NCI-H2171 treated with DMSO at 0.1 percent for 48 hours (cell line): ENCODE measurements at regions not wholly inside any gene's neighbourhood (a gene's known extent, or its start where the extent isn't known, plus 50 kb on each side); places are given as distances from the start of the nearest gene placed in this dataset.
"Not testable (repeated sequence)": the region's sequence is repeated elsewhere in the genome, so short reads cannot be mapped to it uniquely, and the experiment has no call there.

Source experiments
- DNase-seq: peaks from one replicate; lab custom pipeline; 2025; lab: John Stamatoyannopoulos, UW

DNA sequence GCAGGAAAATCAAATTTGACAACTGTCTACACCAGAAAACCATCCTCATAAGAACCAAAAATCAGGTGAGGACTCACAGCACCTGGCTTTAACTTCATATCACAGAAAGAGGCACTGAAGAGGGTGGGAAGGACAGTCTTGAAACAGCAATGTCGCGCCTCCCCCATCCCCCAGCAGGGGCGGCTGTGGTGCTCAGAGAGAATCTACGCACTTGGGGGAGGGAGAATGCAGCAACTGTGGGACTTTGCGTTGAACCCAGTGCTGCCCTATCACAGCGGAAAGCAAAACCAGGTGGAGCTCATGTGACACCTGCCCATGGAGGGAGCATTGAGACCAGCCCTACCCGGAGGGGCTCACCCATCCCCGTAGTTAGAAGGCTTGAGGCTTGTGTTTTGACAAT is 191.8 kb downstream of the MSX2 start:
- DNase-seq, result no peak

DNA sequence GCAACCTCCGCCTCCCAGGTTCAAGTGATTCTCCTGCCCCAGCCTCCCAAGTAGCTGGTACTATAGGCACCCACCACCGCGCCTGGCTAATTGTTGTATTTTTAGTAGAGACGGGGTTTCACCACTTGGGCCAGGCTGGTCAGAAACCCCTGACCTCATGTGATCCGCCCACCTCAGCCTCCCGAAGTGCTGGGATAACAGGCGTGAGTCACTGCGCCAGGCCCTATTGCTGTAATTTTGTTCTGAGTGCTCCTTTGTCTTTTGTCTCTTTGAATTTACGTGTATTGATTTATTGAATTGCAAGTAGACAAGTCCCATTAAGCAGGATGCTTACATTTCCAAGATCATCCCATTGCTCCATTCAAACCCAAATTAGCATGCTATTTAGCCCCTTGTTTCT is 186.7 kb downstream of the MSX2 start:
- DNase-seq, result no peak

DNA sequence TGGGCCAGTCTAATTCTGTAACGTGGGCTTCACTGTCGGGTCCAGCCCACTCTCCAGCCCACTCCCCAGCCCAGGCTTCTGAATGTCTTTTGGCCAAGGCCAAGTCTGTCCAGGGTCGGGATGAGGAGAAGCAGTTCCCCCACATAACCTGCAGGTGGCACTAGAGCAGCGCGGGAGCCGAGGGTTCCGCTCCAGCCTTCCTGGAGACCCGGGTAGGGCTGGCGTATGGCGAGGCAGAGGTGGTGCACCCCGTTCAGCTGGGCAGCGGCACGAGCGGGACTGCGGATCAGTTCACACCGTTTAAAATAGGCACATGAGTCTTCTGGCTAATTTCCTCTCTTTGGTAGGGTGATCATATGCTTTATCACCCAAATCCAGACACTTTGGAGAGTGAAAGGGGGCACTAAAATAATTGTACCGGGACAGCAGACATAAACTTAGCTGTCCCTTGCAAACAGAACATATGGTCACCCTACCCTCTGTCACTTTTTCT is 185.9 kb downstream of the MSX2 start:
- peak; percentile 32 for DNase-seq

DNA sequence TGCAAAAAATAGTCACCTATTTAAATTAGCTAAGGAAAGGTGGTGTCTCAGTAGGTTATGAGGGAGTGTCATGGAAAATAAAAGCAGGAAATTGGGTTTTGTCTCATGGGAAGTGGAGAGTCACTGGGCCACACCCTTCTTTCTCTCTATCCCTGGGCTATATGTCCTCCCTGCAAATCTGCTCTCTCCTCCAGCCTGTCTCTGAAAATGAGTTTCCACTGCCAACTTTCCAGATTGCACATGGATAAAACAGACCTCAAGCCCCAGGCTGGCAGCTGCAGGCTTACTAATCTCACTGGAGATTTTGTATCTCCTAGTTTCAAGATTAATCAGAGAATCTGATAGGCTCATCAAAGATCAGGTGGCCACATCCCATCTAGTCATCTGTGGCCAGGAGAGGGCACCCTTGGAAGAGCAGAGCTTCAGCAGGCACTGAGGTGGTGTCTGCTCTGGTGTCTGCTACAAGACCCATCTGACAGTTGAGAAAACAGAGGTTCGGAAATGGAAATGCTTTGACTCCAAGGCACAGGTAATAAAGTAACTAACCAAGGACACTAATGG is 178.9 kb downstream of the MSX2 start:
- no peak for DNase-seq

DNA sequence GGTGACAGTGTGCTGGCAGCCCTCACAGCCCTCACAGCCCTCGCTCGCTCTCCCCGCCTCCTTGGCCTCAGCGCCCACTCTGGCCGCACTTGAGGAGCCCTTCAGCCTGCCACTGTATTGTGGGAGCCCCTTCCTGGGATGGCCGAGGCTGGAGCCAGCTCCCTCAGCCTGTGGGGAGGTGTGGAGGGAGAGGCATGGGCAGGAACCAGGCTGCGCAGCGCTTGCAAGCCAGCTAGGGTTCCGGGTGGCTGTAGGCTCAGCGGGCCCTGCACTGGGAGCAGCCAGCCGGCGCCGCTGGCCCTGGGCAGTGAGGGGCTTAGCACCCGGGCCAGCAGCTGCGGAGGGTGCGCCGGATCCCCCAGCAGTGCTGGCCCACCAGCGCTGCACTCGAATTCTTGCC is 177.0 kb downstream of the MSX2 start:
- DNase-seq, result no peak

DNA sequence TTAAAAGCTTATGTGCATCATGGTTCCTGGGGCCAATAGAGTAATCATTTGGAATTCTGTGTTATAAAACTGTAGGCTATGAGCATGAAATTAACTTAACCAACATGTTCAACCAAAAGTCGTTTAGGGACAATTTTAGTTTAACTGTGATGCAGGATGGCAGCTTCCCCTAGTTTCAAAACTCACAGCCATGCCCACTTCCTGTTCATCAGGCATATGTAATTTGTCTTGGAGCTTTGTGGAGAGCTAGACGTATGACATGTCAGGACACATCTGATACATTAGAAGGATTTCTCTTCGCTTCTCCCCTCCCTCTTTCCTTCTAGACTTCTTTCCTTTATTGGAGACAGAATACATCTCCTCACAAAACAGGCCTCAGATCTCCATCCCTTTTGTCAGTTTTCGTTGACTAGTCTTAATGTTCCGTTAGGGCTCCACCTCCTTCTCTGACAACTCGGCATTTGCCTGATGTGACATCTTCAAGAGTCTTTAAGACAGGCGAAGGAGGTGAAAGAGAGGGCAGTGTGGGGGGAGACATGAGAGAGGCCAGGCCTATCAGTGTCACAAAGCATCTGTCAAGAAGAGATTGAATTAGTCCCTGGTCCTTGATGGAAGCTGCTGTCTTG is 176.0 kb downstream of the MSX2 start:
- no peak for DNase-seq

DNA sequence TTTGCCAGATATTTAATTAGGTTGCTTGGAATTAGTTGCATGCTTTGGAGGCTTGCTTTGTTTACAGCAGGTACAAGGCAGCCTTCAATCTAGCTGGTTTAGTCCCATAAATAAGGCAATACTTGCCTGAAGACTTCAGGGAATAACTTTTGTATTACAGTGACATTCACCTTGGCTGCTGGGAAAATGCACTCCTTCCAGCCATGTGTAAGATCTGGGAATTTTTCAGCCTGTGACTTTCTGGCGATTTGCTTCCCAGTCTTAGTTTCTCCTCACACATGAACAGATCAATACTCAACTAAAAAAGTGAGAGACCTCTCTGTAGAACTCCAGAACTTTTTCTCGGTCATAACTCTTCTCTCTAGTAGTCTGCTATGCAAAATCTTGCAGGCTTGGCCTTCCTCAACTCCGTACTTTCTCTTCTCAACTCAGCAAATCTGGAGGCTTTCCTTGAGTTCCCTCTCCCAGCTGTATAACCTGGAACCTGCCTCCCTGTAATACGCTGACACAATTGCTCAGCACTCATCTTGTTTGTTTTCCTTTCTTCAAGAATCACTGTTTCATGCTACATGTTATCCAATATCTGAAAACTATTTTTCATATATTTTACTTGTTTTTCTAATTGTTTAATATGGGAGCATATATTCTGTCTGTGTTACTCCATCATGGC is 173.0 kb downstream of the MSX2 start:
- DNase-seq, result no peak

DNA sequence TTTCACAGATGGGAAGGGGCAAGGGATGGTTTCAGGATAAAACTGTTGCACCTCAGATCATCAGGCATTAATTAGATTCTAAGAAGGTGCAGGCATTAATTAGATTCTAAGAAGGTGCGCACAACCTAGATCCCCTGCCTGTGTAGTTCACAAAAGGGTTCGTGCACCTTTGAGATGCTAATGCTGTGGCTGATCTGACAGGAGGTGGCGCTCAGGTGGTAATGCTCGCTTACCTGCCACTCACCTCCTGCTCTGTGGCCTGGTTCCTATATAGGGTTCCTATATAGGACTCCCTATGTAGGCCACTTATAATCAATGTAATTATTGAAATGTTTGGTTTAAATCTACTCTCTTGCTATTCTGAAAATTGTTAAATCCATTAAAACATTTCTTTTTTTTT is 171.0 kb downstream of the MSX2 start:
- no peak for DNase-seq

DNA sequence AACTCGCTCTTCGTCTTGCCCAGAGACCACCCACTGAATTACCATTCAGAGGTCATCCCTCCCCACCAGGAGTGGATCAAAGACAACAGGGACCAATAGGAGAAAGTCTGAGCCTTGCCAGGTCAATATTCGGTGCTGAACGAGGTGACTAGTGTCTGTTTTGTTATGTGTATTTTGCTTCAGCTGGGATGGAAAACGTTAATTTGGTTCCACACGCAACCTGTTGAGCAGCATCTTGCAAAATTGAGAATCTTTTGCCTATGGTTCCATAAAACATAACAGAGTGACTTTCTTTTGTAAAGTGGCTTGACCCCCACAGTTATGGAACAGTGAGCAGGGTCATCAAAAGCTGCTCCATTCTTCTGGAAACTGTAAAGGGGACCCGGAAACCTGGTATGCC is 168.4 kb downstream of the MSX2 start:
- DNase-seq, result no peak

DNA sequence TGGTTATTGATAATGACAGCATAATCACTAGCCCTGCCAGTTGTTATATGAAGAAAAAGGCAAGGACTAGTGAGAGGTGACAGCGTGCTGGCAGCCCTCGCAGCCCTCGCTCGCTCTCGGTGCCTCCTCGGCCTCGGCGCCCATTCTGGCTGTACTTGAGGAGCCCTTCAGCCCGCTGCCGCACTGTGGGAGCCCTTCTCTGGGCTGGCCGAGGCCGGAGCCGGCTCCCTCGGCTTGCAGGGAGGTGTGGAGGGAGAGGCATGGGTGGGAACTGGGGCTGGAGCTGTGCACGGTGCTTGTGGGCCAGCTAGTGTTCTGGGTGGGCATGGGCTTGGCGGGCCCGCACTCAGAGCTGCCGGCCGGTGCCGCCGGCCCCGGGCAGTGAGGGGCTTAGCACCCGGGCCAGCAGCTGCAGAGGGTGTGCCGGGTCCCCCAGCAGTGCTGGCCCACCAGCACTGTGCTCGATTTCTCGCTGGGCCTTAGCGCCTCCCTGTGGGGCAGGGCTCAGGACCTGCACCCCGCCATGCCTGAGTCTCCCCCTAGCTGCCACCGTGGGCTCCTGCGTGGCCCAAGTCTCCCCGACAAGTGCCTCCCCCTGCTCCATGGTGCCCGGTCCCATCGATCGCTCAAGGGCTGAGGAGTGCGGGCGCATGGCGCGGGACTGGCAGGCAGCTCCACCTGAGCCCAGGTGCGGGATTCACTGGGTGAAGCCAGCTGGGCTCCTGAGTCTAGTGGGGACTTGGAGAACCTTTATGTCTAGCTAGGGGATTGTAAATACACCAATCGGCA is 156.2 kb downstream of the MSX2 start:
- DNase-seq, result not testable (repeated sequence)

DNA sequence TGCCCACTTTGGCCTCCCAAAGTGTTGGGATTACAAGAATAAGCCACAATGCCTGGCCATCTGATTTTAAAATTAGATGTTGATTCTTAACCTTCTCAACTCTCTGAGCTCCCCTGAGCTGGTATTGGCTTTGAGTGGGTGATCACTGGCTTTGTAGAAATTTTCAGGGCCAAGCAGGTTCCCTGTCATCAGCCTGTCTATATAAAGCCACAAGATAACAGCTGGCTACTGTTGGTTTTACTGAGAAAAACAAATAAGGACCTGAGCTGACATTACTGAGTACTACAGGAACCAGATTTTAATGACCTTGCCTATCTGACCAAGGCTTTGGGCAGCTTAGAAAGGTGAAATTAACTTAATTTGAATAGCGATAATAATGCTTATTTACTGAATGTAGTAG is 153.6 kb downstream of the MSX2 start:
- no peak for DNase-seq

DNA sequence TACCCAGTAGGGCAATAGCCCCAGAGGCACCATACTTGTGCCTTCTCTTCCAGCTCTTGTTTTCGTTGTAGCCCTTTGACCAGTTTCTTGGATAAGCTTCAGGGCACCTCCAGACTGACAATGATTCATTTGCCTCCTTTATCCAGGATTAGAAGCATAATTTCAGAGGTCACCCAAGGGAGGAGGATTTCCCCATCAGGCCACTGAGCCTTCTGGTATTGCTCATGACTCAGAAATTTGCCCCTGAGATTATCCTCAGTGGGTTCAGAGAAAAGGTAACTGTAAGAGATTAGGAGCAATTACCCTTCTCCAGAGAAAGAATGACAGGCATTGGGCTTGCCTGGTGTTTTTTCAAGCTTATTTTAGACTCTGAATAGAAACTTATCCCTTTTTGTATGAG is 147.9 kb downstream of the MSX2 start:
- no peak for DNase-seq

DNA sequence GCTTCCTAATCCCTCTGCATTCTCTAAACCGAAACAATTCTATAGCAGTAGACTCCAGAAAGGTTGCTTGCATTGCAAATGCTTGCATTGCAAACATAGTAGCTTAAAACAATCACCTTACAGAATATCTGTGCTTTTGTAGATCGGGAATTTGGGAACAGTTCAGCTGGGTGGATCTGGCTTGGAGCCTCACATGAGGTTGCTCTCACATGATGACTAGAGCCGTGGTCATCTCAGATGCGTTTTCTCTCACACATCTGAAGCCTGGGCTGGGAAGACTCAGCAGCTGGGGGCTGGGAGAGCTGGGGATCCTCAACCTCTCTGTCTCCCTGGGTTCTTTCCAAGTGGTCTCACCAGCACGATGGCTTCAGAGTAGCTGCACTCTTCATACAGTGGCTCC is 127.8 kb downstream of the MSX2 start:
- DNase-seq, result no peak

DNA sequence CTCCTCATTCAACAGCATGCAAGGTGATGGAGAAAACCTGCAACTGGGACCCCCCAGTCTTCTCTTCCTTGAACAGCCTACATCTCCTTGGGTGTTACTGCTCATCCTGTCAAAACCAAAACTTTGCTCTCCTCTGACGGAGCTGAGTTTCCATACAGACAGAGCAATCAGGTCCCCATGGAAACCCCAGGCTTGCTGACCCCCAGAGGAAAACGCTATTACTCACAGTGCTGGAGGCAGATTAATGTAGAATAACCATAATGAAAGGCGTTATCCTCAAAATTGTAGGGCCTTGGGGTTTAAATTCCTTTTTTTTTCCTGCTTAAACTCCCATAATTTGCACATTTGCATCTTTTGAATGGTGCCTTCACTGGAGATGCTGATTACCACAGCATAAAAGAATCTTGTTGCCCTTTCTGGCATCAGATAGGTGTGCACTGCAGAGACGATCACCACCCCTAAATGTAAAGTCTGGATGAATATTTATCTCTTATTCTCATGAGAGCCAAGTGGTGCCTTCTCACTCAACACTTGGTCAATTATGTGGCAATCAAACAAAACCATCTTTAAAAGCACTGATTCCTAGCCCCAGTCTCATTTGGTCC is 126.3 kb downstream of the MSX2 start:
- no peak for DNase-seq

DNA sequence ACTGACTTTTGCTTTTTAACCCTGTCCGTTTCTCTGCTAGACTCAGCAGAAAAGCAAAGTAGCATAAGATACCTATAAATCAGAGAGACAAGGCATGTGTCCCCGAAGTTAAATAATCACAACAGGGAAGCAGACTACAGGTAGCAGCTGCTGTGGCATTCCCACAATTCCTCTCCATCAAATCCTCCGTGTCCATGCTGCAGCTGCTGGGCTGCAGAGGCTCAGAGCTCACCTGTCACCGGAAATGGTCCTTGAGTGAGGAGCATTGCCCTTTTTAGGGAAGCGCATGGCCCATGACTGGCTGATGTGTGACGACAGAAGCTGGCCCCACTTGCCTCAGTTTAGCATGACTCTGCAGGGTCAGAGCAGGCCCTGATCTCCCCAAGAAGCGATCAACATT is 125.0 kb downstream of the MSX2 start:
- DNase-seq, result no peak

DNA sequence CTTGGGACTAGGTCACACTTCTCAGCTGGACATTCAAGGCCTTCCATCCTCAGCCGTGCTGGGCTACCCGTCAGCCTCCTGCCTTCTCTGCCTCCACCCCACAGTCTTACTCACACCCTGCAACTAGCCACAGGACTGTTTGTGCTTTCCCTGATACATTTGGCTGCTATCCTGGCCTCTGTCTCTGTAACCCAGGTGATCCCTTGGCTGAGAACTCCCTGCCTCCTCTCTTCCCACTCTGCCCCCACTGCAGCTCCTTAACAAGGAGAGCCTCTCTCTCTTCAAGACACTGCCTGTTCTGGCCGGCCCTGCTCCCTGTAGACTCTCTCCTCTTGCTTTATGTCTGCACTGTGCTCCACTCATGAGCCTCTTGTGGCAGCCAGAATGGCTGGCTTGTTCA is 120.6 kb downstream of the MSX2 start:
- no peak for DNase-seq

DNA sequence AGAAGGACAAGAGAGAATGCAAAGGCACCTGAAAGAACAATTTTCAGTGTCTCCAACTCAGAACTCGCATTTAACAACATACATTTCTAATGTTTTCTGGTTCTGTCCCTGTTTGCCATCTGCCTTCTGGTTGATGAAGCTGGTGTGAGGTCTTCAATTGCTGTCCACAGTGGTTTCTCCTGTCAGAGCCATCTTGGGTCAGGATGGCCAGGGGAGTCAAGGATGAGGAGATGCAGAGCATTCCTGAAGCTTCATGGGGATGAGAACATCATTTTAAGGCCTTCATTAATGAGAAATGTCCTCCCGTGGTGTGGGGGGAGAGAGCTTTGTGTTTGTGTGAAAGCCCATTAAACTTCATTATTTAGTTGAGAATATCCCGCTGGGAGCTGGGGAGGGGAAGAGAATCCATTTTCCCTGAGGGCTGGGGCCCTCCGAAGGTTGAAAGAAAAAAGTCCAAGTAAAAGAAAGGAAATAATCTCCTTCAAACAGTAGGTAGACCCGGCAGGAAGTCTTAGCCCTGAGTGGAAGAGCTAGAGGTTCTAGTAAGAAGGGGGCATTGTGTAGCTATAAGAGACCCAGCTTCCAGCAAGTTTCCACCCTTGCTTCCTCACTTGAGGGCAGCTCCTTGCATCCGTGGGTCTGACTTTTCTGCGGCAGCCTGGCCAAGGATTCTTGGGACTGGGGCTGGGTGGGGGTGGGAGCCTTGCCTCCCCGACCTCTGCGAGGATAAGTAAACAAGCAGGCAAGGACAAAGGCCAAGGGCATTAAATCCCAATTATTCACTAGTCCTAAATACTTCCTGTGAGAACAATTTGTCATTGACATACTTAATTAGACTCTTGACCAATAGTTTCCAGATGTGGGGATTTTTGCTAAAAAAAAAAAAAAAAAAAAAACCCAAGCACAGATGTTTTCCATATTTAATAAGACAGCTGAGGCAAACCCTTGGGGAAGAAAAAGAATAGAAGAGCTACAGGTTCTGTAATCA is 119.2 kb downstream of the MSX2 start:
- no peak for DNase-seq

DNA sequence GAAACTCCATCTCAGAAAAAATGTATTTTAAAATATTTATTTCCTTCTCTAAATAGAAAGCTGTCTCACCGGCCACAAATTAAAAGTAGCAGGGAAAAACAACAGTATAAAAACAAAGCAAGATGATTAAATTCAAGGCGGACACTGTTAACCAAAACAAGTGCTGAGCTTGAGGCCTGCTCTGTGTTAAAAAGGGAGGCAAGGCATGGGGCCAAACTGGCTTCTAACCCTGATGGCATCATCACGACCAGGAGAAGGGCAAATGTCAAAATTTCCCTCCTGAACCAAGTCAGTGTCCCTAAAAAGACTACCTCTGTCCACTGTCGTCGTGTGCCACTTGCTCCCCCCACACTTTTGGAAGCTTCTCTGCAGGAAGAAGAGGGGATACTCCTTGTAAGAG is 116.1 kb downstream of the MSX2 start:
- no peak for DNase-seq

DNA sequence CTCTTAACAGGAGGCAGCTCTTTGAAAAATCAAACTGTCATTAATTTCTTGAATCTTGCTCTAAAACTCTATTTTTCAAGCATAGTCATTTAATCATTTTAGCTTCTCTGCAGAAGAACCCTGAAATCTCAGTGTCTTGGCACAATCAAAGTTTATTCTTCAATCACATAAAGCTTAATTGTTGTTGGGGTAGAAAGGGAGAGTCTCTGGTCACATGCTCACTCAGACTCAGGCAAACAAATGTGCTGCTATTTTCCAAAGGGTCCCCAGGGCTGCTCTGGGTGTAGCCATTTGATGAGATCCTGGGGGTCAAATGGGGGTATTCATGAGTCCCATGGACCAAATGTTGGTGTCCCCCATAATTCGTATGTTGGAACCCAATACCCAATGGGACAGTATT is 114.8 kb downstream of the MSX2 start:
- DNase-seq, result no peak

DNA sequence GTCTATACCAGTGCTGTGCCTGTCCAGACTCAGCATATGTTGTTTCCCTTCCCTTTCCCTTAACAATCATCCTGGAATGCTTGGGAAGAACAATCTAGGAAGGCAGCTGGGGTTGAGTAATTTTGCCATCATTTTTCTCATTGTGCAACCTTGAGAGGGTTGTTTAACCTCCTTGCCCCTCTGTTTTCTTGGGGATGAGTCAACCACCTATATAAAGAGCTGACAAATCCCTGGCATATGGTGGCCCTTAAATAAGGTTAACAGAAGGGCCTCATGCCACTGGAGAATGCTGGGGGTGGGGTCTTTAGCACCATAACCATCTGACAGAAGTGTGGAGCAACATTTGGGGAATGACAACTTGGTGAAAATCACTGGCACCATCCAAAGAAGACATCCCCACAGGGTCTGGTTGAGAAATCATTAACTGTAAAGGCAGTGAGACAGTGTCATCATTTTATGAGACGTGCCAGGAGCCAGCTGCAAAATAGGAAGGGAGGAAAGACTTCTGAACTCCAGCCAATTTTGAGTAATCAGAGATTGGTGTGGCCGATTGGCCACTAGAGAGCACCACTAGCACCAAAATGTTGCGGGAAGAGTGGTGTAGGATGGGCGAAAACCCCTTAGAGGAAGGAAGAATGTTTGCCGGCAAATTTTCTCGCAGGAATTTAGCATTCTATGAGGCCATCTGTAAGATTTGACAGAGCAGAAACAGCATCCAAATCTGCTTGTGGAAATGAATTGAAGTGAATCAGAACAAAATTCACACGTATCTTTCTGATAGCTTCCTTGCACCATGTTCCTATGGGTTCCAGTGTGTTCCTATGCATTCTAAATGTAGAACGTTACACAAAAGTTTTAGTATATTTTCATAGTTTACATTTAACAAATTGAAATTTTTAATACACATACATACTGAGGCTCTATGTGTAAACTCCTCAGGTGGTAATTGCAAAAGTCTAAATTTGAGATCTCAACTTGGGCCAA is 113.8 kb downstream of the MSX2 start:
- no peak for DNase-seq
